Mesenchymal stem cell (in vitro differentiated cells and primary cell): ENCODE measurements at regions not wholly inside any gene's neighbourhood (a gene's known extent, or its start where the extent isn't known, plus 50 kb on each side); places are given as distances from the start of the nearest gene placed in this dataset.

Source experiments
- DNase-seq: peaks from one replicate; pipeline ENCODE4 v3.0.0-alpha.2; 2013
- H2AFZ ChIP-seq: one replicate; pipeline ENCODE4 v1.6.1; 2013; ENCODE audit warnings: low read depth, mild to moderate bottlenecking, control low read depth, inconsistent platforms, low read length, moderate library complexity
- H2AK5ac ChIP-seq: 2 replicates; pipeline ENCODE4 v1.6.1; 2013; ENCODE audit warnings: low read length, moderate library complexity, mild to moderate bottlenecking, inconsistent platforms; ENCODE audit not compliant: severe bottlenecking
- H2BK120ac ChIP-seq: one replicate; pipeline ENCODE4 v1.6.1; 2013; ENCODE audit warnings: low read depth, mild to moderate bottlenecking, inconsistent platforms, low read length, moderate library complexity
- H2BK12ac ChIP-seq, 2 experiments: one replicate each; pipeline ENCODE4 v1.6.1; 2013; ENCODE audit warnings: inconsistent platforms in 2 of 2, low read length in 2 of 2, mild to moderate bottlenecking in 2 of 2, moderate library complexity in 2 of 2, control low read depth in 1 of 2
- H2BK15ac ChIP-seq: one replicate; pipeline ENCODE4 v1.6.1; 2013; ENCODE audit warnings: mild to moderate bottlenecking, low read depth, inconsistent platforms; ENCODE audit not compliant: poor library complexity, severe bottlenecking
- H2BK5ac ChIP-seq: 2 replicates; pipeline ENCODE4 v1.6.1; 2013; ENCODE audit warnings: low read depth, mild to moderate bottlenecking, low read length, control low read depth, inconsistent platforms; ENCODE audit not compliant: poor library complexity, severe bottlenecking
- H3K14ac ChIP-seq, 2 experiments: one replicate each; pipeline ENCODE4 v1.6.1; 2013; ENCODE audit warnings: inconsistent platforms in 2 of 2, low read length in 2 of 2, control low read depth in 1 of 2, mild to moderate bottlenecking in 1 of 2, moderate library complexity in 1 of 2
- H3K18ac ChIP-seq, 2 experiments: one replicate each; pipeline ENCODE4 v1.6.1; 2013; ENCODE audit warnings: inconsistent platforms in 2 of 2, low read length in 2 of 2, control low read depth in 1 of 2, low read depth in 1 of 2, mild to moderate bottlenecking in 1 of 2
- H3K23ac ChIP-seq, 2 experiments: one replicate each; pipeline ENCODE4 v1.6.1; 2013; ENCODE audit warnings: inconsistent platforms in 2 of 2, low read length in 2 of 2, mild to moderate bottlenecking in 2 of 2, moderate library complexity in 2 of 2, control low read depth in 1 of 2
- H3K27ac ChIP-seq: 2 replicates; pipeline ENCODE4 v1.5.1; 2013; ENCODE audit warnings: mild to moderate bottlenecking, moderate library complexity, low read length, control low read depth, inconsistent platforms; ENCODE audit not compliant: poor library complexity, severe bottlenecking
- H3K27me3 ChIP-seq, 2 experiments: 2 replicates each; pipeline versions ENCODE4 v1.6.1 to v1.7.0; 2013; ENCODE audit warnings: low read length in 2 of 2, mild to moderate bottlenecking in 2 of 2, moderate library complexity in 2 of 2, control low read depth in 1 of 2, inconsistent platforms in 1 of 2; ENCODE audit not compliant: control insufficient read depth in 1 of 2, insufficient read depth in 1 of 2
- H3K36me3 ChIP-seq, 2 experiments: 2 replicates each; pipeline versions ENCODE4 v1.6.1 to v1.7.0; 2013; ENCODE audit warnings: low read length in 2 of 2, control low read depth in 1 of 2, inconsistent platforms in 1 of 2, low read depth in 1 of 2, mild to moderate bottlenecking in 1 of 2; ENCODE audit not compliant: insufficient read depth in 2 of 2, control insufficient read depth in 1 of 2
- H3K4ac ChIP-seq, 2 experiments: one replicate each; pipeline ENCODE4 v1.6.1; 2013; ENCODE audit warnings: inconsistent platforms in 2 of 2, low read length in 2 of 2, mild to moderate bottlenecking in 2 of 2, moderate library complexity in 2 of 2, control low read depth in 1 of 2, low read depth in 1 of 2
- H3K4me1 ChIP-seq: 2 replicates; pipeline ENCODE4 v1.6.1; 2013; ENCODE audit warnings: low read depth, low read length, control low read depth; ENCODE audit not compliant: control insufficient read depth, insufficient read depth
- H3K4me2 ChIP-seq: 2 replicates; pipeline ENCODE4 v1.6.1; 2013; ENCODE audit warnings: low read length, mild to moderate bottlenecking, inconsistent platforms; ENCODE audit not compliant: poor library complexity, severe bottlenecking
- H3K4me3 ChIP-seq, 2 experiments: 2 replicates each; pipeline versions ENCODE4 v1.5.1 to v1.7.0; 2013; ENCODE audit warnings: low read length in 2 of 2, mild to moderate bottlenecking in 2 of 2, control low read depth in 1 of 2, low read depth in 1 of 2; ENCODE audit not compliant: insufficient read depth in 1 of 2
- H3K79me1 ChIP-seq: replicated peaks from 2 replicates; pipeline ENCODE4 v1.6.1; 2013; ENCODE audit warnings: mild to moderate bottlenecking, control low read depth, low read length, inconsistent platforms; ENCODE audit not compliant: poor library complexity, severe bottlenecking
- H3K9ac ChIP-seq: 2 replicates; pipeline ENCODE4 v1.7.0; 2013; ENCODE audit warnings: mild to moderate bottlenecking, low read length, moderate library complexity
- H3K9me3 ChIP-seq: 2 replicates; pipeline ENCODE4 v1.7.0; 2013; ENCODE audit warnings: mild to moderate bottlenecking, low read length; ENCODE audit not compliant: control insufficient read depth
- H4K8ac ChIP-seq: one replicate; pipeline ENCODE4 v1.6.1; 2013; ENCODE audit warnings: inconsistent platforms, mild to moderate bottlenecking, low read length, moderate library complexity
- H4K91ac ChIP-seq: one replicate; pipeline ENCODE4 v1.6.1; 2013; ENCODE audit warnings: mild to moderate bottlenecking, low read length, inconsistent platforms
- WGBS: methylation state at CpG from one replicate; pipeline ENCODE4 v1.1.7; 2013; ENCODE audit warnings: mixed read lengths; 5-methylcytosine and 5-hydroxymethylcytosine counted together

DNA sequence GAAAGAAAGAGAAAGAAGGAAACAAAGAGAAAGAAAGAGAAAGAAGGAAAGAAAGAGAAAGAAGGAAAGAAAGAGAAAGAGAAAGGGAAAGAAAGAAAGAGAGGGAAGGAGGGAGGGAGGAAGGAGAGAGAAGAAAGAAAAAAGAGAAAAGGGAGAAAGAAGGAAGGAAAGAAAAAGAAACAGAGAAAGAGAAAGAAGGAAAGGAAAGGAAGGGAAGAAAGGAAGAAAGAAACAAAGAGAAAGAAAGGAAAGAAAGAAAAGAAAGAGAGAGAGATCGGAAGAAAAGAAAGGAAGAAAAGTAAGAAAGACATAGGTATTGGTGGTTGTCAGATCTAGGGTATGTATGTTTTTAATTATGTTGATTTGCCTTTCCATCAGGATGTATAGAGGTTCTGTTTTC lies 342.3 kb downstream of the FOXG1 start:
- H2BK5ac ChIP-seq: no peak overlapping the region
- no peak overlapping the region for H3K4me3 ChIP-seq
- no peak overlapping the region for H2AFZ ChIP-seq
- H3K79me1 ChIP-seq: no peaks in the 10 kb centered on the region
- no peak overlapping the region for H3K18ac ChIP-seq
- H2AK5ac ChIP-seq: no peak overlapping the region
- H3K4ac ChIP-seq: no peak overlapping the region
- H2BK15ac ChIP-seq: no peak overlapping the region
- no peak overlapping the region for H4K91ac ChIP-seq
- H3K14ac ChIP-seq: no peak overlapping the region
- H3K36me3 ChIP-seq: no peaks in the 10 kb centered on the region
- no peak overlapping the region for H3K9ac ChIP-seq
- H3K23ac ChIP-seq: no peak overlapping the region
- no peak overlapping the region for H2BK120ac ChIP-seq
- H2BK12ac ChIP-seq: no peak overlapping the region
- H3K27me3 ChIP-seq: no peaks in the 10 kb centered on the region
- H4K8ac ChIP-seq: no peak overlapping the region
- no peak overlapping the region for H3K27ac ChIP-seq
- H3K9me3 ChIP-seq: no peaks in the 10 kb centered on the region
- WGBS: 100% methylated on average over 1 of the region's 1 CpG
- H3K4me2 ChIP-seq: no peak overlapping the region
- no peaks in the 10 kb centered on the region for H3K4me1 ChIP-seq
- DNase-seq: no peak

DNA sequence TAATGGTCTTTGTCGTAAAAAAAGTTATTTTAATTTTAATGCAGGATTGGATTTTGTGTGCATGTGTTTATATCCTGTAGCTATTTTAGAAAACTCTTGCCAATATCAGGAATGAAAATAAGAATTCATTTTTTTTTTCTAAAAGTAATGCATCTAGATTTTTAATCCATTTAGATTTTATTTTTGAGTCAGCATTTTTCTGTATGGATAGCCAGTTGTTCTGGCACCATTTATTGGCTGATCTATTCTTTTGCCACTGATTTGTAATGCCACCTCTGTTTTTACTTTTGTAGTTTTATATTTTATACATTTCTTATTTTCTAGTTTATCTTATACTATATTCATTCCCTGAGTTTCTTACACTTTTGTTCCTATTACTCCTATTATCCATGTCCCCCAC lies 343.0 kb downstream of the FOXG1 start:
- Histone ChIP-seq H3K79me1 (no peaks in the 10 kb centered on the region), H3K4me3 (no peak overlapping the region), H3K27ac (no peak overlapping the region), H3K9ac (no peak overlapping the region), H2BK5ac (no peak overlapping the region), H2BK15ac (no peak overlapping the region), H2BK120ac (no peak overlapping the region), H3K4me2 (no peak overlapping the region), H3K18ac (no peak overlapping the region), H4K91ac (no peak overlapping the region), H3K14ac (no peak overlapping the region), H2AK5ac (no peak overlapping the region), H3K9me3 (no peaks in the 10 kb centered on the region), H4K8ac (no peak overlapping the region), H3K4ac (no peak overlapping the region), H3K27me3 (no peaks in the 10 kb centered on the region), H3K23ac (no peak overlapping the region), H2AFZ (no peak overlapping the region), H2BK12ac (no peak overlapping the region), H3K4me1 (no peaks in the 10 kb centered on the region), H3K36me3 (no peaks in the 10 kb centered on the region)
- DNase-seq: no peak
- no CpG with 5 or more reads among the region's 1 CpG for WGBS

- no peak overlapping the region for H3K9ac ChIP-seq
- no peaks in the 10 kb centered on the region for H3K27me3 ChIP-seq
- no peak overlapping the region for H2AFZ ChIP-seq
- H3K27ac ChIP-seq: no peak overlapping the region
- no peak overlapping the region for H3K4me2 ChIP-seq
- 45% methylated on average over 3 of the region's 3 CpGs for WGBS
- no peaks in the 10 kb centered on the region for H3K9me3 ChIP-seq
- H4K8ac ChIP-seq: no peak overlapping the region
- no peak overlapping the region for H3K18ac ChIP-seq
- H2BK15ac ChIP-seq: no peak overlapping the region
- no peak overlapping the region for H3K23ac ChIP-seq
- no peak overlapping the region for H2AK5ac ChIP-seq
- no peak overlapping the region for H2BK5ac ChIP-seq
- no peak overlapping the region for H4K91ac ChIP-seq
- no peaks in the 10 kb centered on the region for H3K36me3 ChIP-seq
- H3K4ac ChIP-seq: no peak overlapping the region
- no peaks in the 10 kb centered on the region for H3K79me1 ChIP-seq
- H3K14ac ChIP-seq: no peak overlapping the region
- no peak overlapping the region for H2BK120ac ChIP-seq
- no peak overlapping the region for H2BK12ac ChIP-seq
- H3K4me3 ChIP-seq: no peak overlapping the region
- no peaks in the 10 kb centered on the region for H3K4me1 ChIP-seq
- no peak for DNase-seq
Measured at GRCh38 chr14:29111554-29111953, 345.0 kb downstream of the FOXG1 start.

GRCh38 chr14:29123017-29123416 lies 356.4 kb downstream of the FOXG1 start:
- no peak overlapping the region for H3K9ac ChIP-seq
- H3K4me1 ChIP-seq: no peaks in the 10 kb centered on the region
- no peak overlapping the region for H3K27ac ChIP-seq
- H3K4ac ChIP-seq: no peak overlapping the region
- H2BK120ac ChIP-seq: no peak overlapping the region
- no peaks in the 10 kb centered on the region for H3K27me3 ChIP-seq
- H3K14ac ChIP-seq: no peak overlapping the region
- H3K4me3 ChIP-seq: no peak overlapping the region
- H2AFZ ChIP-seq: no peak overlapping the region
- H4K8ac ChIP-seq: no peak overlapping the region
- no peak overlapping the region for H3K18ac ChIP-seq
- no peak overlapping the region for H2BK5ac ChIP-seq
- H3K4me2 ChIP-seq: no peak overlapping the region
- no peaks in the 10 kb centered on the region for H3K9me3 ChIP-seq
- WGBS: no CpG with 5 or more reads among the region's 1 CpG
- no peak overlapping the region for H3K23ac ChIP-seq
- no peak overlapping the region for H2BK12ac ChIP-seq
- no peaks in the 10 kb centered on the region for H3K36me3 ChIP-seq
- H2BK15ac ChIP-seq: no peak overlapping the region
- DNase-seq: no peak
- H2AK5ac ChIP-seq: no peak overlapping the region
- no peaks in the 10 kb centered on the region for H3K79me1 ChIP-seq
- no peak overlapping the region for H4K91ac ChIP-seq
